A549 (cell line): ENCODE measurements at regions not wholly inside any gene's neighbourhood (a gene's known extent, or its start where the extent isn't known, plus 50 kb on each side); places are given as distances from the start of the nearest gene placed in this dataset.

Experiments
- ATAC-seq, 2 experiments: fragments of 200-7000 bp in 1 of 2; fragments of >200 bp in 1 of 2; cut with Nextera tagmentation in 1 of 2; cut with Tn5 transposase in 1 of 2; 3 replicates each; pipeline versions ENCODE4 v1.8.0 to v1.9.1; 2018 to 2020; ENCODE audit warnings: mild to moderate bottlenecking in 1 of 2, moderate library complexity in 1 of 2
- CTCF ChIA-PET: fragments of 300-600 bp; sonication (Branson Sonifier 250); formaldehyde crosslinking; extraction: SDS; loops from one replicate; lab custom pipeline; 2021; ENCODE audit warnings: antibody characterized with exemption, inconsistent platforms; lab: Yijun Ruan, JAX
- POLR2A ChIA-PET: fragments of 350-600 bp; formaldehyde crosslinking; extraction: SDS; loops from one replicate; lab custom pipeline; 2021; ENCODE audit warnings: antibody characterized with exemption, inconsistent platforms; lab: Yijun Ruan, JAX
- DNase-seq, 2 experiments: peaks; one replicate each; pipeline versions ENCODE4 v3.0.0 to v3.0.0-alpha.2; 2011 to 2016; ENCODE audit warnings: low read depth in 1 of 2, low spot score in 1 of 2
- FAIRE-seq: peaks from 2 replicates; lab custom pipeline; 2011; peaks lifted over from hg19 to GRCh38; lab: Jason Lieb, UNC
- H3K27ac ChIP-seq, 2 experiments: fragments of >200 bp; sonication (Bioruptor Twin); formaldehyde crosslinking; 3 replicates each; pipeline ENCODE4 v1.5.1; 2016 to 2017
- H3K4me1 ChIP-seq: fragments of >200 bp; sonication (Bioruptor Twin); formaldehyde crosslinking; 3 replicates; pipeline ENCODE4 v1.6.1; 2016
- H3K4me2 ChIP-seq: fragments of >200 bp; sonication (Bioruptor Twin); formaldehyde crosslinking; 3 replicates; pipeline ENCODE4 v1.6.1; 2016
- H3K4me3 ChIP-seq: fragments of >200 bp; sonication (Bioruptor Twin); formaldehyde crosslinking; 3 replicates; pipeline ENCODE4 v1.5.1; 2016
- H3K9me3 ChIP-seq: fragments of >200 bp; sonication (Bioruptor Twin); formaldehyde crosslinking; 3 replicates; pipeline ENCODE4 v1.6.1; 2016
- CBX2 ChIP-seq: fragments of 200-600 bp; sonication (generic); IDR thresholded peaks from 2 replicates; pipeline ENCODE4 v1.6.1; 2016; ENCODE audit warnings: low read depth, mild to moderate bottlenecking, borderline replicate concordance
- CBX8 ChIP-seq: fragments of 200-600 bp; sonication (generic); IDR thresholded peaks from 2 replicates; pipeline ENCODE4 v1.6.1; 2016
- EHF ChIP-seq: fragments of 250-450 bp; sonication (Bioruptor Pico); IDR thresholded peaks from 2 replicates; pipeline ENCODE4 v1.5.0; 2020; ENCODE audit warnings: mild to moderate bottlenecking
- ESRRA ChIP-seq: fragments of 150-350 bp; IDR thresholded peaks from 2 replicates; pipeline ENCODE4 v1.6.1; 2014; ENCODE audit warnings: mild to moderate bottlenecking, low read length, borderline replicate concordance
- FOSB ChIP-seq: fragments of 250-450 bp; sonication (Bioruptor Pico); IDR thresholded peaks from 2 replicates; pipeline ENCODE4 v1.5.0; 2020; ENCODE audit warnings: mild to moderate bottlenecking, moderate library complexity
- FOSL2 ChIP-seq, 2 experiments: fragments of 450-650 bp in 1 of 2; fragments of >200 bp in 1 of 2; sonication (Bioruptor Twin) in 1 of 2; formaldehyde crosslinking; IDR thresholded peaks; 2 replicates each; pipeline versions ENCODE4 v1.5.0 to v1.6.1; 2016 to 2020; ENCODE audit warnings: mild to moderate bottlenecking in 1 of 2, moderate library complexity in 1 of 2
- FOXS1 ChIP-seq: fragments of 250-450 bp; sonication (Bioruptor Pico); IDR thresholded peaks from 2 replicates; pipeline ENCODE4 v1.5.0; 2020; ENCODE audit warnings: mild to moderate bottlenecking, moderate library complexity
- GATA3 ChIP-seq: IDR thresholded peaks from 2 replicates; pipeline ENCODE4 v1.6.1; 2012; ENCODE audit warnings: borderline replicate concordance
- HDAC2 ChIP-seq: fragments of 200-600 bp; sonication (generic); IDR thresholded peaks from 2 replicates; pipeline ENCODE4 v1.6.1; 2016
- HEYL ChIP-seq: fragments of 250-450 bp; sonication (Bioruptor Pico); IDR thresholded peaks from 2 replicates; pipeline ENCODE4 v1.8.0; 2021; ENCODE audit warnings: mild to moderate bottlenecking, moderate library complexity
- JUNB ChIP-seq: fragments of >200 bp; sonication (Bioruptor Twin); formaldehyde crosslinking; IDR thresholded peaks from 2 replicates; pipeline ENCODE4 v1.6.1; 2016
- KDM5A ChIP-seq: fragments of 200-600 bp; sonication (generic); IDR thresholded peaks from 2 replicates; pipeline ENCODE4 v1.6.1; 2016; ENCODE audit warnings: antibody characterized with exemption, mild to moderate bottlenecking
- MAFK ChIP-seq: fragments of 450-650 bp; IDR thresholded peaks from 2 replicates; pipeline ENCODE4 v1.6.1; 2014; ENCODE audit not compliant: partially characterized antibody
- MAZ ChIP-seq: fragments of 150-350 bp; IDR thresholded peaks from 2 replicates; pipeline ENCODE4 v1.6.1; 2014; ENCODE audit warnings: antibody characterized with exemption, low read depth, low read length, borderline replicate concordance
- POLR2A ChIP-seq: IDR thresholded peaks from 2 replicates; pipeline ENCODE4 v1.6.1; 2012; ENCODE audit warnings: mild to moderate bottlenecking, low read length
- RAD21 ChIP-seq, 2 experiments: fragments of >200 bp in 1 of 2; sonication (Bioruptor Twin) in 1 of 2; formaldehyde crosslinking in 1 of 2; IDR thresholded peaks in 1 of 2; conservative IDR thresholded peaks in 1 of 2; 2 replicates in 1 of 2; 3 replicates in 1 of 2; pipeline ENCODE4 v1.6.1; 2012 to 2018; ENCODE audit warnings: inconsistent platforms in 1 of 2
- RCOR1 ChIP-seq: fragments of 150-350 bp; IDR thresholded peaks from 2 replicates; pipeline ENCODE4 v1.6.1; 2014; ENCODE audit warnings: antibody characterized with exemption, low read length, low read depth
- RFX5 ChIP-seq: fragments of 450-650 bp; IDR thresholded peaks from 2 replicates; pipeline ENCODE4 v1.7.1; 2014; ENCODE audit warnings: antibody characterized with exemption, mild to moderate bottlenecking, moderate library complexity
- TFCP2L1 ChIP-seq: fragments of 250-450 bp; sonication (Bioruptor Pico); IDR thresholded peaks from 2 replicates; pipeline ENCODE4 v1.5.0; 2021; ENCODE audit warnings: mild to moderate bottlenecking
- TP53 ChIP-seq: fragments of 250-450 bp; sonication (Bioruptor Pico); IDR thresholded peaks from 2 replicates; pipeline ENCODE4 v1.5.0; 2021; ENCODE audit warnings: mild to moderate bottlenecking, moderate library complexity
- USF2 ChIP-seq: fragments of 450-650 bp; IDR thresholded peaks from 2 replicates; pipeline ENCODE4 v1.6.1; 2014; ENCODE audit warnings: antibody characterized with exemption
- ZC3H11A ChIP-seq: fragments of 450-650 bp; IDR thresholded peaks from 2 replicates; pipeline ENCODE4 v1.6.1; 2014; ENCODE audit warnings: antibody characterized with exemption, mild to moderate bottlenecking
- ZNF302 ChIP-seq: fragments of 250-450 bp; sonication (Bioruptor Pico); IDR thresholded peaks from 2 replicates; pipeline ENCODE4 v1.9.0; 2021; ENCODE audit warnings: inconsistent platforms, mild to moderate bottlenecking, moderate library complexity
- ZSCAN20 ChIP-seq: fragments of 250-450 bp; sonication (Bioruptor Pico); IDR thresholded peaks from 2 replicates; pipeline ENCODE4 v1.8.0; 2022; ENCODE audit warnings: mild to moderate bottlenecking, moderate library complexity
- WGBS: methylation state at CpG from one replicate; pipeline ENCODE4 v1.1.6; 2017; ENCODE audit errors: missing lambda C conversion rate; 5-methylcytosine and 5-hydroxymethylcytosine counted together
- TF ChIP-seq, protein P1 (sequence below): fragments of 200-600 bp; sonication (generic); IDR thresholded peaks from 2 replicates; pipeline ENCODE4 v1.6.1; 2016; ENCODE audit warnings: antibody characterized with exemption, mild to moderate bottlenecking, moderate library complexity
- TF ChIP-seq, protein P2 (sequence below): fragments of >200 bp; sonication (Bioruptor Twin); formaldehyde crosslinking; IDR thresholded peaks from 2 replicates; pipeline ENCODE4 v1.6.1; 2016

- peaks cover 10% of the 10 kb centered on the region; the same call in 2 of the 3 replicates for H3K4me1 ChIP-seq
- ChIA-PET CTCF (interaction anchor here (1.0 to 2.7 kb wide), 3 partner anchors 85 to 175 kb away, joined by 3 to 14 read pairs (median 11); partner anchors contain the start of gene ALG10B), POLR2A (no interaction called here)
- FAIRE-seq: no peak
- H3K4me3 ChIP-seq: no peak overlapping the region
- DNase-seq: no peak
- H3K9me3 ChIP-seq: peaks cover 5% of the 10 kb centered on the region; the same call in 1 of the 3 replicates
- 73% methylated on average over 8 of the region's 8 CpGs for WGBS
- no peak overlapping the region for H3K27ac ChIP-seq
- TF ChIP-seq, protein P1, sequence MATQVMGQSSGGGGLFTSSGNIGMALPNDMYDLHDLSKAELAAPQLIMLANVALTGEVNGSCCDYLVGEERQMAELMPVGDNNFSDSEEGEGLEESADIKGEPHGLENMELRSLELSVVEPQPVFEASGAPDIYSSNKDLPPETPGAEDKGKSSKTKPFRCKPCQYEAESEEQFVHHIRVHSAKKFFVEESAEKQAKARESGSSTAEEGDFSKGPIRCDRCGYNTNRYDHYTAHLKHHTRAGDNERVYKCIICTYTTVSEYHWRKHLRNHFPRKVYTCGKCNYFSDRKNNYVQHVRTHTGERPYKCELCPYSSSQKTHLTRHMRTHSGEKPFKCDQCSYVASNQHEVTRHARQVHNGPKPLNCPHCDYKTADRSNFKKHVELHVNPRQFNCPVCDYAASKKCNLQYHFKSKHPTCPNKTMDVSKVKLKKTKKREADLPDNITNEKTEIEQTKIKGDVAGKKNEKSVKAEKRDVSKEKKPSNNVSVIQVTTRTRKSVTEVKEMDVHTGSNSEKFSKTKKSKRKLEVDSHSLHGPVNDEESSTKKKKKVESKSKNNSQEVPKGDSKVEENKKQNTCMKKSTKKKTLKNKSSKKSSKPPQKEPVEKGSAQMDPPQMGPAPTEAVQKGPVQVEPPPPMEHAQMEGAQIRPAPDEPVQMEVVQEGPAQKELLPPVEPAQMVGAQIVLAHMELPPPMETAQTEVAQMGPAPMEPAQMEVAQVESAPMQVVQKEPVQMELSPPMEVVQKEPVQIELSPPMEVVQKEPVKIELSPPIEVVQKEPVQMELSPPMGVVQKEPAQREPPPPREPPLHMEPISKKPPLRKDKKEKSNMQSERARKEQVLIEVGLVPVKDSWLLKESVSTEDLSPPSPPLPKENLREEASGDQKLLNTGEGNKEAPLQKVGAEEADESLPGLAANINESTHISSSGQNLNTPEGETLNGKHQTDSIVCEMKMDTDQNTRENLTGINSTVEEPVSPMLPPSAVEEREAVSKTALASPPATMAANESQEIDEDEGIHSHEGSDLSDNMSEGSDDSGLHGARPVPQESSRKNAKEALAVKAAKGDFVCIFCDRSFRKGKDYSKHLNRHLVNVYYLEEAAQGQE: no peak
- TF ChIP-seq RFX5 (no peak), ESRRA (no peak), EHF (CRISPR knock-in tag) (no peak), JUNB (no peak), FOXS1 (CRISPR knock-in tag) (no peak), MAFK (no peak), ZSCAN20 (CRISPR knock-in tag) (no peak), ZC3H11A (no peak), FOSB (CRISPR knock-in tag) (no peak), USF2 (no peak), FOSL2 (IDR thresholded peaks at IDR 0.05) (no peak), FOSL2 (CRISPR knock-in tag; IDR thresholded peaks at IDR 0.05) (no peak), TFCP2L1 (CRISPR knock-in tag) (no peak), POLR2A (no peak), CBX8 (no peak), TP53 (no peak)
- ATAC-seq: no peak
- no peak overlapping the region for H3K4me2 ChIP-seq
Measured at GRCh38 chr12:38141239-38141638, 175.3 kb upstream of the ALG10B start.

GRCh38 chr12:38141861-38142260 is 174.7 kb upstream of the ALG10B start:
- POLR2A ChIA-PET: no interaction called here
- 68% methylated on average over 9 of the region's 9 CpGs for whole genome bisulfite sequencing
- TF ChIP-seq ZSCAN20 (CRISPR knock-in tag): no peak
- no peak for TF ChIP-seq CBX8
- TF ChIP-seq HDAC2: no peak
- TF ChIP-seq RCOR1: no peak
- TF ChIP-seq FOXS1 (CRISPR knock-in tag): no peak
- no peak for TF ChIP-seq ZNF302 (CRISPR knock-in tag)
- TF ChIP-seq KDM5A: no peak
- TF ChIP-seq HEYL (CRISPR knock-in tag): no peak
- no peak for TF ChIP-seq GATA3
- TF ChIP-seq TFCP2L1 (CRISPR knock-in tag): no peak
- TF ChIP-seq RAD21 (conservative IDR thresholded peaks at IDR 0.05 in 1 of 2, IDR thresholded peaks at IDR 0.05 in 1 of 2): no peak
- TF ChIP-seq RFX5: no peak
- TF ChIP-seq, protein P2, sequence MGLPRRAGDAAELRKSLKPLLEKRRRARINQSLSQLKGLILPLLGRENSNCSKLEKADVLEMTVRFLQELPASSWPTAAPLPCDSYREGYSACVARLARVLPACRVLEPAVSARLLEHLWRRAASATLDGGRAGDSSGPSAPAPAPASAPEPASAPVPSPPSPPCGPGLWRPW: no peak
- TF ChIP-seq MAZ: no peak
- TF ChIP-seq CBX2: no peak
- H3K4me3 ChIP-seq: no peak overlapping the region
- FAIRE-seq: no peak
- no peak overlapping the region for H3K4me2 ChIP-seq
- no peak overlapping the region for H3K27ac ChIP-seq
- peaks cover 10% of the 10 kb centered on the region; the same call in 2 of the 3 replicates for H3K4me1 ChIP-seq
- DNase-seq: no peak
- CTCF ChIA-PET: interaction anchor here (1.0 to 2.7 kb wide), 5 partner anchors 12 to 174 kb away, joined by 3 to 14 read pairs (median 4); partner anchors contain the start of gene ALG10B
- peaks cover 9% of the 10 kb centered on the region; the same call in 2 of the 3 replicates for H3K9me3 ChIP-seq
- no peak for ATAC-seq
